H1 (cell line): ENCODE measurements at regions not wholly inside any gene's neighbourhood (a gene's known extent, or its start where the extent isn't known, plus 50 kb on each side); places are given as distances from the start of the nearest gene placed in this dataset.

Experiments used
- GABPA ChIP-seq: IDR thresholded peaks from 2 replicates; pipeline ENCODE4 v1.6.1; 2011; ENCODE audit warnings: mild to moderate bottlenecking, low read length, moderate library complexity, borderline replicate concordance; ENCODE audit not compliant: insufficient read depth
- SAP30 ChIP-seq: fragments of 300-600 bp; sonication (generic); IDR thresholded peaks from 2 replicates; pipeline ENCODE4 v1.7.1; 2012; ENCODE audit warnings: low read length, moderate library complexity, mild to moderate bottlenecking, inconsistent platforms; ENCODE audit not compliant: insufficient read depth, insufficient replicate concordance
- SIX5 ChIP-seq: IDR thresholded peaks from 2 replicates; pipeline ENCODE4 v1.6.1; 2011; ENCODE audit warnings: mild to moderate bottlenecking, low read depth, low read length
- YY1 ChIP-seq: IDR thresholded peaks from 2 replicates; pipeline ENCODE4 v1.6.1; 2011; ENCODE audit warnings: low read depth, mild to moderate bottlenecking, low read length

- TF ChIP-seq YY1 (no peak), SAP30 (no peak), SIX5 (no peak), GABPA (no peak)
- TF ChIP-seq, all 59 proteins: peak for 0
Observed at GRCh38 chr3:6612034-6612616, 248.8 kb upstream of the GRM7 start (continued).
